AG04449 (cell line): ENCODE measurements at regions not wholly inside any gene's neighbourhood (a gene's known extent, or its start where the extent isn't known, plus 50 kb on each side); places are given as distances from the start of the nearest gene placed in this dataset.

Experiments
- CTCF ChIA-PET: fragments of 350-600 bp; formaldehyde crosslinking; extraction: SDS; loops from one replicate; lab custom pipeline; 2021; ENCODE audit warnings: antibody characterized with exemption; lab: Yijun Ruan, JAX
- POLR2A ChIA-PET: fragments of 400-600, 350-600 bp; formaldehyde crosslinking; extraction: SDS; loops from one replicate; lab custom pipeline; 2020; ENCODE audit warnings: antibody characterized with exemption, inconsistent platforms; lab: Yijun Ruan, JAX
- DNase-seq: peaks from one replicate; pipeline ENCODE4 v3.0.0-alpha.2; 2010; ENCODE audit warnings: low read depth, low spot score
- H3K4me3 ChIP-seq: 2 replicates; pipeline ENCODE4 v1.5.1; 2011; ENCODE audit warnings: low read depth, mild to moderate bottlenecking, control low read depth, low read length
- TF ChIP-seq, protein P1 (sequence below): IDR thresholded peaks from one replicate; pipeline ENCODE4 v1.5.1; 2011; ENCODE audit warnings: mild to moderate bottlenecking, moderate library complexity, low read length, control low read depth, inconsistent platforms; ENCODE audit not compliant: insufficient read depth; ENCODE audit errors: missing control alignments

DNA sequence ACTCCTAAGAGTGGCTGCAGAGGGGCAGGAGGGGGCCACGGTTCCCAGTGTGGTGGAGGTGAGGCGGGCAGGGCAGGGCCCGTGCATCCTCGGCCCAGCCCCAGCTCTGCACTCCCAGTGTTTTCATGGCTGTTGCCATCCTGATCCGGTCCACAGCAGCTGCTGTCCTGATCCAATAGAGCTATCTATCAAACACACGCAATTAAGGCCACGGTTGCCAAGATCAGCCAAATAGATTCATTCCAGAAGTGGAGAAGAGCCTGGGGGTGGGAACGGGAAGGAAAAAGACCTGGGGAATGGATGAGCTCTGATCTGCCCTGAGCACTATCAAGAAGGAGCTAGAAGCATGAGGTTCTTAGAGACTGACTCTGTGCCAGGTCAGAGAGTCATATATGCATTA lies 160.9 kb upstream of the SYT13 start:
- TF ChIP-seq, protein P1, sequence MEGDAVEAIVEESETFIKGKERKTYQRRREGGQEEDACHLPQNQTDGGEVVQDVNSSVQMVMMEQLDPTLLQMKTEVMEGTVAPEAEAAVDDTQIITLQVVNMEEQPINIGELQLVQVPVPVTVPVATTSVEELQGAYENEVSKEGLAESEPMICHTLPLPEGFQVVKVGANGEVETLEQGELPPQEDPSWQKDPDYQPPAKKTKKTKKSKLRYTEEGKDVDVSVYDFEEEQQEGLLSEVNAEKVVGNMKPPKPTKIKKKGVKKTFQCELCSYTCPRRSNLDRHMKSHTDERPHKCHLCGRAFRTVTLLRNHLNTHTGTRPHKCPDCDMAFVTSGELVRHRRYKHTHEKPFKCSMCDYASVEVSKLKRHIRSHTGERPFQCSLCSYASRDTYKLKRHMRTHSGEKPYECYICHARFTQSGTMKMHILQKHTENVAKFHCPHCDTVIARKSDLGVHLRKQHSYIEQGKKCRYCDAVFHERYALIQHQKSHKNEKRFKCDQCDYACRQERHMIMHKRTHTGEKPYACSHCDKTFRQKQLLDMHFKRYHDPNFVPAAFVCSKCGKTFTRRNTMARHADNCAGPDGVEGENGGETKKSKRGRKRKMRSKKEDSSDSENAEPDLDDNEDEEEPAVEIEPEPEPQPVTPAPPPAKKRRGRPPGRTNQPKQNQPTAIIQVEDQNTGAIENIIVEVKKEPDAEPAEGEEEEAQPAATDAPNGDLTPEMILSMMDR, result no peak
- no peak for DNase-seq
- CTCF ChIA-PET, result interaction anchor here (0.9 kb wide), 1 partner anchor 208 kb away, joined by 4 read pairs; no protein-coding TSS in a partner anchor
- no peak overlapping the region for H3K4me3 ChIP-seq
- POLR2A ChIA-PET, result no interaction called here

- TF ChIP-seq, protein P1, result no peak
- POLR2A ChIA-PET, result no interaction called here
- DNase-seq, result no peak
- no peak overlapping the region for H3K4me3 ChIP-seq
- CTCF ChIA-PET, result interaction anchor here (0.9 kb wide), 1 partner anchor 208 kb away, joined by 4 read pairs; no protein-coding TSS in a partner anchor
These were observed 160.3 kb upstream of the SYT13 start for GRCh38 chr11:45446434-45446833.

- no peak for DNase-seq
- TF ChIP-seq, protein P1, result no peak
- ChIA-PET CTCF (no interaction called here), POLR2A (no interaction called here)
- H3K4me3 ChIP-seq, result no peak overlapping the region
These were observed 158.7 kb upstream of the SYT13 start for GRCh38 chr11:45444796-45445195.

GRCh38 chr11:45440111-45440510 lies 154.0 kb upstream of the SYT13 start:
- H3K4me3 ChIP-seq, result no peak overlapping the region
- TF ChIP-seq, protein P1, result no peak
- DNase-seq, result no peak
- ChIA-PET POLR2A (no interaction called here), CTCF (no interaction called here)

DNA sequence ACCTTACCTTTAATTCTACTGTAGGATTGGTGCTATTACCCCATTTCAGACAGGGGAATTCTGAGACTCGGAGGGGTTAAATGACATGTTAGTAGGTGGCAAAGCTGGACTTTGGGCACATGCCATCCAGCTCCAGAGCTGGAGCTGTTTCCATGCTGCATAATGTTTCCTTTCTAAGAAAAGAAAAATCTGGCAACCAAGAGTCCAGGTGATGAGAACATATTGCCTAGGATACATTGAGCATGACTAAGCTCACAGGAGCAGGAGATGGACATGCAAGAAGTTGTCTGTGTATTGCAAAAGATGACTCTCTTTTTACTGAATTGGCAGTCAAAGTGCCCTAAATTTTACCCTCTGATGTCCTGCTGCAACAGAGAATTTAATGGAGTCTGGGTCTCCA lies 150.8 kb upstream of the SYT13 start:
- TF ChIP-seq, protein P1, result no peak
- DNase-seq, result no peak
- H3K4me3 ChIP-seq, result no peak overlapping the region
- CTCF ChIA-PET, result no interaction called here
- POLR2A ChIA-PET, result no interaction called here

DNA sequence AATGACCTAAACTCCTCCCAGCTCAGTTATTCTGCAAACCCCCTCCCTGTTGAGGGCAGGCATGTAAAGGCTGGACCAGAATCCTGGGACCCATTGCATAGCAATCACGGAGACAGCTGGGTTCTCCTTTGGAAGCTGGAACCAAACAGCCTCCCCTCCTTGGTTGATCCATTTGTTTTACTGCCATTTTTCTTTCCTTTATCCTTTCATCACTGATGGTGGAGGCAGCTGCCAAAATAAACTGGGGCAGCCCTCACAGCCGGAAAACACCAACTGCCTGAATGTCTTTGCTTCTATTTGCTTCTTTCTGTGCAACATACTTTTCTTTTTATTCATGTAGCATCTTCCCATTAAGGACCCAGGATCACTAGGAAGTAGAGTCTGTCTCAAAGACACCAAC lies 150.0 kb upstream of the SYT13 start:
- DNase-seq, result no peak
- TF ChIP-seq, protein P1, result no peak
- ChIA-PET POLR2A (no interaction called here), CTCF (interaction anchor here (0.9 kb wide), 1 partner anchor 30 kb away, joined by 3 read pairs; no protein-coding TSS in a partner anchor)
- no peak overlapping the region for H3K4me3 ChIP-seq
